Activated effector memory CD4-positive, alpha-beta T cell treated with anti-CD3 and anti-CD28 coated beads, Interleukin-2, amount 50 U/mL, for 16 hours (primary cell): ENCODE measurements at regions not wholly inside any gene's neighbourhood (a gene's known extent, or its start where the extent isn't known, plus 50 kb on each side); places are given as distances from the start of the nearest gene placed in this dataset.
A peak's percentile ranks its signal among the peaks of the same experiment; 100 is the strongest.

ENCODE experiments used
- DNase-seq: peaks from one replicate; pipeline ENCODE4 v3.0.0-alpha.2; 2020

GRCh38 chr2:241924069-241924908, 54.8 kb downstream of the RTP5 start:
- peak; percentile 59 for DNase-seq

- DNase-seq: no peak
Observed at GRCh38 chr2:241924909-241925250, 55.4 kb downstream of the RTP5 start.

GRCh38 chr2:241925277-241925676, 55.7 kb downstream of the RTP5 start:
- no peak for DNase-seq

GRCh38 chr2:241925821-241926441, 56.4 kb downstream of the RTP5 start:
- no peak for DNase-seq

- DNase-seq: no peak
Observed at GRCh38 chr2:241926541-241927311, 57.2 kb downstream of the RTP5 start.

GRCh38 chr2:241929551-241930490, 60.3 kb downstream of the RTP5 start:
- no peak for DNase-seq

- DNase-seq: peak; percentile 33
Observed at GRCh38 chr2:241931084-241931975, 61.8 kb downstream of the RTP5 start.

- DNase-seq: no peak
Observed at GRCh38 chr2:241931976-241932898, 62.7 kb downstream of the RTP5 start.

- DNase-seq: no peak
Observed at GRCh38 chr2:241932899-241933178, 63.3 kb downstream of the RTP5 start.

- no peak for DNase-seq
Observed at GRCh38 chr2:241933179-241933911, 63.8 kb downstream of the RTP5 start.

GRCh38 chr2:241935314-241935713, 65.8 kb downstream of the RTP5 start:
- DNase-seq: no peak

- peak; percentile 4 for DNase-seq
Observed at GRCh38 chr2:241935774-241936173, 66.2 kb downstream of the RTP5 start.

GRCh38 chr2:241936457-241937133, 67.1 kb downstream of the RTP5 start:
- DNase-seq: peak; percentile 52

GRCh38 chr2:241937297-241937696, 67.8 kb downstream of the RTP5 start:
- no peak for DNase-seq

GRCh38 chr2:241939541-241939940, 70.0 kb downstream of the RTP5 start:
- DNase-seq: no peak

GRCh38 chr2:241940329-241940728, 70.8 kb downstream of the RTP5 start:
- no peak for DNase-seq

- peak; percentile 36 for DNase-seq
Observed at GRCh38 chr2:241941691-241942301, 72.3 kb downstream of the RTP5 start.

- DNase-seq: peak; percentile 31
Observed at GRCh38 chr2:241942416-241943208, 73.1 kb downstream of the RTP5 start.
